Liver (tissue), 3 donors: ENCODE measurements at regions not wholly inside any gene's neighbourhood (a gene's known extent, or its start where the extent isn't known, plus 50 kb on each side); places are given as distances from the start of the nearest gene placed in this dataset.

Experiments used
- EGR1 ChIP-seq, 2 donors: IDR thresholded peaks; 2 replicates each; pipeline ENCODE4 v1.6.1; 2016 to 2018; ENCODE audit warnings: antibody characterized with exemption in 2 of 2, low read depth in 2 of 2
- HNF4G ChIP-seq: IDR thresholded peaks from 2 replicates; pipeline ENCODE4 v1.6.1; 2016; ENCODE audit warnings: antibody characterized with exemption
- JUND ChIP-seq, 2 donors: IDR thresholded peaks; 2 replicates each; pipeline ENCODE4 v1.6.1; 2016; ENCODE audit warnings: antibody characterized with exemption in 2 of 2
- RAD21 ChIP-seq, 2 donors: IDR thresholded peaks; 2 replicates each; pipeline ENCODE4 v1.6.1; 2016; ENCODE audit warnings: antibody characterized with exemption in 2 of 2, mild to moderate bottlenecking in 2 of 2
- TAF1 ChIP-seq: conservative IDR thresholded peaks from 2 replicates; pipeline ENCODE4 v1.6.1; 2016; ENCODE audit warnings: antibody characterized with exemption, mild to moderate bottlenecking
- YY1 ChIP-seq: IDR thresholded peaks from 2 replicates; pipeline ENCODE4 v1.6.1; 2016; ENCODE audit warnings: antibody characterized with exemption, mild to moderate bottlenecking
- TF ChIP-seq, protein P1 (sequence below): fragments of 150-350 bp; IDR thresholded peaks from 2 replicates; pipeline ENCODE4 v1.5.1; 2017; ENCODE audit warnings: improper control_type of control experiment, low read depth, low read length; ENCODE audit not compliant: missing input control
- TF ChIP-seq, protein P2 (sequence below): IDR thresholded peaks from 2 replicates; pipeline ENCODE4 v1.6.1; 2016; ENCODE audit warnings: antibody characterized with exemption, mild to moderate bottlenecking
- TF ChIP-seq, protein P3 (sequence below): IDR thresholded peaks from 2 replicates; pipeline ENCODE4 v1.6.1; 2016; ENCODE audit warnings: antibody characterized with exemption
- TF ChIP-seq, protein P4 (sequence below): IDR thresholded peaks from 2 replicates; pipeline ENCODE4 v1.6.1; 2016; ENCODE audit warnings: antibody characterized with exemption
- donor health status: healthy.
- donor health status: healthy.

DNA sequence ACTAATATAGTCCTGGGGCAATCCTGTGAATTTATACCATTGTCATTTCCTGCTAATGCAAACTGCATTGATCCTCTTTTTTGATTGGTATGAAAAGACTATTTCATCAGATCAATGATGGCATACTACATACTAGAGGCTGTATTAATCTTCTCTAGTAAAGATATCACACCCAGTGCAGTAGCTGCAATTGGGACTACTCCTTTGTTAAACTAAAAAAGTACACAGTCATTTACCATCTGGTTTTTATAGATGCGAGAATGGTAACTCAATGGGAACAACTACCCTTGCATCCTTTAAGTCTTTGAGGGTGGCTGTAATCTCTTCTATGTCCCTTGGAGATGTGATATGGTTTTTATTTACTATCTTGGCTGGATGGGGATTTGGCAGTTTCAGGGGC is 80.2 kb upstream of the STK38L start:
- TF ChIP-seq, protein P1, sequence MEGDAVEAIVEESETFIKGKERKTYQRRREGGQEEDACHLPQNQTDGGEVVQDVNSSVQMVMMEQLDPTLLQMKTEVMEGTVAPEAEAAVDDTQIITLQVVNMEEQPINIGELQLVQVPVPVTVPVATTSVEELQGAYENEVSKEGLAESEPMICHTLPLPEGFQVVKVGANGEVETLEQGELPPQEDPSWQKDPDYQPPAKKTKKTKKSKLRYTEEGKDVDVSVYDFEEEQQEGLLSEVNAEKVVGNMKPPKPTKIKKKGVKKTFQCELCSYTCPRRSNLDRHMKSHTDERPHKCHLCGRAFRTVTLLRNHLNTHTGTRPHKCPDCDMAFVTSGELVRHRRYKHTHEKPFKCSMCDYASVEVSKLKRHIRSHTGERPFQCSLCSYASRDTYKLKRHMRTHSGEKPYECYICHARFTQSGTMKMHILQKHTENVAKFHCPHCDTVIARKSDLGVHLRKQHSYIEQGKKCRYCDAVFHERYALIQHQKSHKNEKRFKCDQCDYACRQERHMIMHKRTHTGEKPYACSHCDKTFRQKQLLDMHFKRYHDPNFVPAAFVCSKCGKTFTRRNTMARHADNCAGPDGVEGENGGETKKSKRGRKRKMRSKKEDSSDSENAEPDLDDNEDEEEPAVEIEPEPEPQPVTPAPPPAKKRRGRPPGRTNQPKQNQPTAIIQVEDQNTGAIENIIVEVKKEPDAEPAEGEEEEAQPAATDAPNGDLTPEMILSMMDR = no peak
- TF ChIP-seq YY1 (no peak), EGR1 (IDR thresholded peaks at IDR 0.05; ENCODE audit: low read depth in 2 of 2) (no peak), JUND (IDR thresholded peaks at IDR 0.05) (no peak), HNF4G (no peak), RAD21 (IDR thresholded peaks at IDR 0.05) (no peak), TAF1 (no peak)
- TF ChIP-seq, protein P2, sequence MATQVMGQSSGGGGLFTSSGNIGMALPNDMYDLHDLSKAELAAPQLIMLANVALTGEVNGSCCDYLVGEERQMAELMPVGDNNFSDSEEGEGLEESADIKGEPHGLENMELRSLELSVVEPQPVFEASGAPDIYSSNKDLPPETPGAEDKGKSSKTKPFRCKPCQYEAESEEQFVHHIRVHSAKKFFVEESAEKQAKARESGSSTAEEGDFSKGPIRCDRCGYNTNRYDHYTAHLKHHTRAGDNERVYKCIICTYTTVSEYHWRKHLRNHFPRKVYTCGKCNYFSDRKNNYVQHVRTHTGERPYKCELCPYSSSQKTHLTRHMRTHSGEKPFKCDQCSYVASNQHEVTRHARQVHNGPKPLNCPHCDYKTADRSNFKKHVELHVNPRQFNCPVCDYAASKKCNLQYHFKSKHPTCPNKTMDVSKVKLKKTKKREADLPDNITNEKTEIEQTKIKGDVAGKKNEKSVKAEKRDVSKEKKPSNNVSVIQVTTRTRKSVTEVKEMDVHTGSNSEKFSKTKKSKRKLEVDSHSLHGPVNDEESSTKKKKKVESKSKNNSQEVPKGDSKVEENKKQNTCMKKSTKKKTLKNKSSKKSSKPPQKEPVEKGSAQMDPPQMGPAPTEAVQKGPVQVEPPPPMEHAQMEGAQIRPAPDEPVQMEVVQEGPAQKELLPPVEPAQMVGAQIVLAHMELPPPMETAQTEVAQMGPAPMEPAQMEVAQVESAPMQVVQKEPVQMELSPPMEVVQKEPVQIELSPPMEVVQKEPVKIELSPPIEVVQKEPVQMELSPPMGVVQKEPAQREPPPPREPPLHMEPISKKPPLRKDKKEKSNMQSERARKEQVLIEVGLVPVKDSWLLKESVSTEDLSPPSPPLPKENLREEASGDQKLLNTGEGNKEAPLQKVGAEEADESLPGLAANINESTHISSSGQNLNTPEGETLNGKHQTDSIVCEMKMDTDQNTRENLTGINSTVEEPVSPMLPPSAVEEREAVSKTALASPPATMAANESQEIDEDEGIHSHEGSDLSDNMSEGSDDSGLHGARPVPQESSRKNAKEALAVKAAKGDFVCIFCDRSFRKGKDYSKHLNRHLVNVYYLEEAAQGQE = no peak
- TF ChIP-seq, protein P3, sequence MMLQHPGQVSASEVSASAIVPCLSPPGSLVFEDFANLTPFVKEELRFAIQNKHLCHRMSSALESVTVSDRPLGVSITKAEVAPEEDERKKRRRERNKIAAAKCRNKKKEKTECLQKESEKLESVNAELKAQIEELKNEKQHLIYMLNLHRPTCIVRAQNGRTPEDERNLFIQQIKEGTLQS = no peak
- TF ChIP-seq, protein P4, sequence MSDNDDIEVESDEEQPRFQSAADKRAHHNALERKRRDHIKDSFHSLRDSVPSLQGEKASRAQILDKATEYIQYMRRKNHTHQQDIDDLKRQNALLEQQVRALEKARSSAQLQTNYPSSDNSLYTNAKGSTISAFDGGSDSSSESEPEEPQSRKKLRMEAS = no peak
